Mammary epithelial cell (primary cell): ENCODE measurements at regions not wholly inside any gene's neighbourhood (a gene's known extent, or its start where the extent isn't known, plus 50 kb on each side); places are given as distances from the start of the nearest gene placed in this dataset.

ENCODE experiments used
- EZH2 ChIP-seq: IDR thresholded peaks from 2 replicates; pipeline ENCODE4 v1.6.1; 2012; ENCODE audit warnings: low read length, inconsistent platforms, borderline replicate concordance
- TF ChIP-seq, protein P1 (sequence below), 2 donors: IDR thresholded peaks in 1 of 2; conservative IDR thresholded peaks in 1 of 2; 2 replicates each; pipeline ENCODE4 v1.5.1; 2011 to 2012; ENCODE audit warnings: inconsistent platforms in 2 of 2, low read length in 2 of 2, mild to moderate bottlenecking in 2 of 2, control low read depth in 1 of 2, low read depth in 1 of 2; ENCODE audit not compliant: insufficient read depth in 1 of 2; ENCODE audit errors: extremely low read depth in 1 of 2

DNA sequence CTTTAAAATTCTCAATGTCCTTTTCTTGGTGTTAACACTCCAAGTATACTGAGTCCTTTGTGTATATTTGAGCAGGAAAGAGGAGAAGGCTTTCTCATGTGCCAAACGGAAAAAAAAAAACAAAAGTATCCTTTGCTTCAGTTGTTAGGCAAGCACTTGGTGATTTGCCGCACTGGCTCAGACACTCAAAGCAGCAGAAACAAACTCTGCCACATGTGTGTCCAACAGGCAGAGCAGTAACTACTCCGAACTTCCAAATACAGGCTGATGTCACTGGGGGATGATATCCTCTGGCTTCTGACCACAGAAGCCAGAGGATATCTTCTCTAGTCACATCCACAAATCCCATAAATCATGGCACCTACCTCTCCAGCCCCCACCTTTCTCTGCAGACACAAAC, 108.0 kb upstream of the SALL3 start:
- TF ChIP-seq EZH2, result no peak
- TF ChIP-seq, protein P1, sequence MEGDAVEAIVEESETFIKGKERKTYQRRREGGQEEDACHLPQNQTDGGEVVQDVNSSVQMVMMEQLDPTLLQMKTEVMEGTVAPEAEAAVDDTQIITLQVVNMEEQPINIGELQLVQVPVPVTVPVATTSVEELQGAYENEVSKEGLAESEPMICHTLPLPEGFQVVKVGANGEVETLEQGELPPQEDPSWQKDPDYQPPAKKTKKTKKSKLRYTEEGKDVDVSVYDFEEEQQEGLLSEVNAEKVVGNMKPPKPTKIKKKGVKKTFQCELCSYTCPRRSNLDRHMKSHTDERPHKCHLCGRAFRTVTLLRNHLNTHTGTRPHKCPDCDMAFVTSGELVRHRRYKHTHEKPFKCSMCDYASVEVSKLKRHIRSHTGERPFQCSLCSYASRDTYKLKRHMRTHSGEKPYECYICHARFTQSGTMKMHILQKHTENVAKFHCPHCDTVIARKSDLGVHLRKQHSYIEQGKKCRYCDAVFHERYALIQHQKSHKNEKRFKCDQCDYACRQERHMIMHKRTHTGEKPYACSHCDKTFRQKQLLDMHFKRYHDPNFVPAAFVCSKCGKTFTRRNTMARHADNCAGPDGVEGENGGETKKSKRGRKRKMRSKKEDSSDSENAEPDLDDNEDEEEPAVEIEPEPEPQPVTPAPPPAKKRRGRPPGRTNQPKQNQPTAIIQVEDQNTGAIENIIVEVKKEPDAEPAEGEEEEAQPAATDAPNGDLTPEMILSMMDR (conservative IDR thresholded peaks at IDR 0.05 in 1 of 2, IDR thresholded peaks at IDR 0.05 in 1 of 2; ENCODE audit: extremely low read depth in 1 of 2, insufficient read depth in 1 of 2, low read depth in 1 of 2, low read length in 2 of 2), result no peak
